Muscle layer of colon (tissue), 2 donors: ENCODE measurements at regions not wholly inside any gene's neighbourhood (a gene's known extent, or its start where the extent isn't known, plus 50 kb on each side); places are given as distances from the start of the nearest gene placed in this dataset.
"Not testable (repeated sequence)": the region's sequence is repeated elsewhere in the genome, so short reads cannot be mapped to it uniquely, and the experiment has no call there.

Source experiments
- H3K27ac ChIP-seq: one replicate; pipeline ENCODE4 v1.7.0; 2013; ENCODE audit warnings: low read depth, mild to moderate bottlenecking, low read length, moderate library complexity
- H3K27me3 ChIP-seq, 2 donors: one replicate each; pipeline ENCODE4 v1.7.0; 2013; ENCODE audit warnings: low read length in 2 of 2, mild to moderate bottlenecking in 2 of 2; ENCODE audit not compliant: insufficient read depth in 2 of 2, control insufficient read depth in 1 of 2
- H3K36me3 ChIP-seq: one replicate; pipeline ENCODE4 v1.7.0; 2013; ENCODE audit warnings: mild to moderate bottlenecking, low read length; ENCODE audit not compliant: insufficient read depth
- H3K4me1 ChIP-seq: one replicate; pipeline ENCODE4 v1.7.0; 2013; ENCODE audit warnings: mild to moderate bottlenecking, low read length; ENCODE audit not compliant: insufficient read depth
- H3K4me3 ChIP-seq, 2 donors: one replicate each; pipeline ENCODE4 v1.7.0; 2013; ENCODE audit warnings: low read length in 2 of 2, low read depth in 1 of 2, mild to moderate bottlenecking in 1 of 2, moderate library complexity in 1 of 2
- H3K9ac ChIP-seq: one replicate; pipeline ENCODE4 v1.7.0; 2013; ENCODE audit warnings: low read length
- H3K9me3 ChIP-seq: one replicate; pipeline ENCODE4 v1.7.0; 2013; ENCODE audit warnings: mild to moderate bottlenecking, low read length
- donor health status: abdominal sarcoma.
- donor health status: Adenocarcinoma of cecum.

DNA sequence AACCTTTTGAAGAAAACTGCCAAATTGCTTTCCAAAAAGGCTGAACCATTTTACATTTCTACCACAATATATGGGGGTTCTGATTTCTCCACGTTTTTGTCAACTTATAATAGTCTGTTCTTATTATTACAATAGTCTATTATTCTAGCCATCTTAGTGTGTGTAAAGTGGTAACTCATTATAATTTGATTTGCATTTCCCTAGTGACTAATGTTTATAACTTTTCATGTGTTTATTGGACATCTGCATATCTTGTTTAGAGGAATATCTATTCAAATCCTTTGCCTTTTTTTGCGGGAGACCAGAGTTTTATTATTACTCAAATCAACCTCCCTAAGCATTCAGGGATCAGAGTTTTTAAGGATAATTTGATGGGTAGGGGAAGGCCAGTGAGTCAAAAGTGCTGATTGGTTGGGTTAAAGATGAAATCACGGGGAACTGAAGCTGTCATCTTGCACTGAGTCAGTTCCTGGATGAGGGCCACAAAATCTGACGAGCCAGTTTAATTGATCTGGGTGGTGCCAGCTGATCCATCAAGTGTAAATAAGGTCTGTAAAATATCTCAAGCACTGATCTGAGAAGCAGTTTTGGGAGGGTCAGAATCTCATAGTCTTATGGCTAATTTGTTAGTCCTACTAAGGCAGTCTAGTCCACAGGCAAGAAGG lies 303.4 kb upstream of the NCKAP5 start:
- Histone ChIP-seq H3K4me3 (no peak overlapping the region), H3K9me3 (no peaks in the 10 kb centered on the region), H3K27ac (no peak overlapping the region), H3K9ac (no peak overlapping the region), H3K27me3 (no peaks in the 10 kb centered on the region), H3K36me3 (no peaks in the 10 kb centered on the region), H3K4me1 (no peaks in the 10 kb centered on the region)

- Histone ChIP-seq H3K4me1 (no peaks in the 10 kb centered on the region), H3K4me3 (no peak overlapping the region), H3K27me3 (no peaks in the 10 kb centered on the region), H3K27ac (no peak overlapping the region), H3K9ac (no peak overlapping the region), H3K36me3 (no peaks in the 10 kb centered on the region), H3K9me3 (no peaks in the 10 kb centered on the region)
Measured at GRCh38 chr2:133878326-133878725, 310.1 kb upstream of the NCKAP5 start.

DNA sequence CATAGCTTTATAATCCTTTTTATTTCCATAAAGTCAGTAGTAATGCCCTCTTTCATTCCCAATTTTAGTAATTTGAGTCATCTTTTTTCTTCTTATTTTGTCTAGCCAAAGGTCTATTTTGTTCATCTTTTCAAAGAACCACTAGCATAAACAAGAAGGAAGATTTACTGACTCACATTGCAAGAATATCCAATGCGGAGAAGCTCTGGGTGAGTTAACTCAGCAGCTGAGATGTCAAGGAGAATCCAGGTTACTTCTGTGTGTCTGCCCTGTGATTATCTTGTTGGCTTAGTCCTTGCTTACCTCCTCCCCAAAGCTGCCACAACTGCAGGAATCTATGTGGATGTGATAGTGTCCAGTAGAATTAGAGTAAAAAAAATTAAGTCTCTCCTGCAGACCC lies 311.4 kb upstream of the NCKAP5 start:
- no peak overlapping the region for H3K9ac ChIP-seq
- H3K27ac ChIP-seq = no peak overlapping the region
- H3K36me3 ChIP-seq = no peaks in the 10 kb centered on the region
- no peaks in the 10 kb centered on the region for H3K9me3 ChIP-seq
- H3K4me3 ChIP-seq = no peak overlapping the region
- no peaks in the 10 kb centered on the region for H3K27me3 ChIP-seq
- H3K4me1 ChIP-seq = no peaks in the 10 kb centered on the region

- H3K4me1 ChIP-seq, H3K9ac ChIP-seq, H3K36me3 ChIP-seq, H3K27me3 ChIP-seq, H3K27ac ChIP-seq, H3K9me3 ChIP-seq, H3K4me3 ChIP-seq: not testable (repeated sequence)
Measured at GRCh38 chr2:133882159-133882558, 313.9 kb upstream of the NCKAP5 start.

- Histone ChIP-seq H3K9me3 (no peaks in the 10 kb centered on the region), H3K4me1 (peaks cover 4% of the 10 kb centered on the region), H3K27ac (no peak overlapping the region), H3K4me3 (no peak overlapping the region), H3K36me3 (no peaks in the 10 kb centered on the region), H3K27me3 (no peaks in the 10 kb centered on the region), H3K9ac (no peak overlapping the region)
Measured at GRCh38 chr2:133884739-133885381, 316.6 kb upstream of the NCKAP5 start.

- H3K27ac ChIP-seq = no peak overlapping the region
- H3K36me3 ChIP-seq = no peaks in the 10 kb centered on the region
- H3K9ac ChIP-seq = no peak overlapping the region
- no peaks in the 10 kb centered on the region for H3K27me3 ChIP-seq
- peaks cover 4% of the 10 kb centered on the region for H3K4me1 ChIP-seq
- no peaks in the 10 kb centered on the region for H3K9me3 ChIP-seq
- no peak overlapping the region for H3K4me3 ChIP-seq
Measured at GRCh38 chr2:133885847-133886246, 317.6 kb upstream of the NCKAP5 start.

DNA sequence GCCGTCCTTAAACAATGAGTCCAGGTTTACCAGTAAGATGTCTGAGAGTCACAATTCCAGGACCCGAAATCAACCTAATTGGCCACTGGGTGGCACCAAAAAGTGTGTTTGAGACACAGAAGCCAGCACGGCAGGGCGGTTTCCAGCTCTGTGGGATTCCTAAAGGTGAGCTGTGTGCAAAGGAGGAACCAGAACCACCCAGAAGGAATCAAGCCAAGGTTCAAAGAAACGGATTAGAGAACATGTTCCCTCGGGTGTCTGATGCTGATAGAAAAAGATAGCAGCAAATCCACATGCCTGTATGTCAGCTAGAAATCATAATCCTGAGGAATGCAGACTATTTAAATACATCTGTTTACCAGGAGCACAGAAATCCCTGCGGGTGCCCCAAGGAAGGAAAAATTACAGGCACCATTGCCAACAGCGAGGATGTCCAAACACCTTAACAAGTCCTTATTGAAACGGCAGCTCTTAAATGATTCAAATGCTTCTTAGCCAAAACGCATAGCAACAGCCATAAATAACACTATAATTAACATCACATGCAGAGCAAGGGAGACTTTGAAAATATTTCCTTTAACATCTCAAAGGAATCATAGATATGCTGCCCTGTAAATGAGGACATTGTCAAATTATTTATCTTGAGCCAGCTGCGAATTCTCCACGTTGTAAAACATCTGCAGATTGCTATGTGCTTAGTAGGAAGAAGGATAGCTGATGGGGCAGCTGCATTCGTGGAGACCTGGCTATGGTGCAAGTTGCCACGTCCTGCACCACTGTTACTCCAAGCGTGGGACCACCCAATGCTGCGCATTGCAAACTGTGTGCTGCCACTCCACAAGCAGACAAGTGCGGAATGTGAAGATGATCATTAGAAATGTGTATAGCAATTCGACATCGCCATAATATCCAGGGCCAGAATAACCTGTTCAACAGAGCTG lies 318.7 kb upstream of the NCKAP5 start:
- Histone ChIP-seq H3K9me3 (no peaks in the 10 kb centered on the region), H3K27me3 (no peaks in the 10 kb centered on the region), H3K4me1 (peaks cover 4% of the 10 kb centered on the region), H3K27ac (no peak overlapping the region), H3K36me3 (no peaks in the 10 kb centered on the region), H3K9ac (no peak overlapping the region), H3K4me3 (no peak overlapping the region)

DNA sequence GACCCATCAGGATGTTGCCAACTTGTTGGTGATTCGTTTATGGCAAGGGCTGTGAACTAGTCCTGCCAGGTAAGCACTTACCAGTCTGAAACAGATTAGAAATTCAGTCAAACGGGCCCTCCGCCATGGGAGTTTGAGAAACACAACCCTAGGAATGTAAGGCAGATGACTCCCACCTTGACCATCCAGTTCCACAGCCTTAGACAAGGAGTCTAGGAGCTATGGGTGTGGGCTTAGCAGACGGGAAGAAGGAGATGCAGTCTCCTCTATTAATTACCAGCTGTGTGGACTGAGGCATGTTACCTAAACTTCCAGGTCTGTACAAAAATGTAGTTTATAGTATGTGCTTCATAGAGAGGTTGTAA lies 319.4 kb upstream of the NCKAP5 start:
- Histone ChIP-seq H3K4me3 (no peak overlapping the region), H3K4me1 (peaks cover 4% of the 10 kb centered on the region), H3K27me3 (no peaks in the 10 kb centered on the region), H3K27ac (no peak overlapping the region), H3K9ac (no peak overlapping the region), H3K9me3 (no peaks in the 10 kb centered on the region), H3K36me3 (no peaks in the 10 kb centered on the region)

- Histone ChIP-seq H3K9ac (no peak overlapping the region), H3K4me3 (no peak overlapping the region), H3K27me3 (no peaks in the 10 kb centered on the region), H3K9me3 (no peaks in the 10 kb centered on the region), H3K27ac (no peak overlapping the region), H3K36me3 (no peaks in the 10 kb centered on the region), H3K4me1 (peaks cover 4% of the 10 kb centered on the region)
Measured at GRCh38 chr2:133888107-133888506, 319.8 kb upstream of the NCKAP5 start.

- H3K9ac ChIP-seq = no peak overlapping the region
- peaks cover 4% of the 10 kb centered on the region for H3K4me1 ChIP-seq
- no peak overlapping the region for H3K4me3 ChIP-seq
- no peaks in the 10 kb centered on the region for H3K36me3 ChIP-seq
- H3K27me3 ChIP-seq = no peaks in the 10 kb centered on the region
- H3K9me3 ChIP-seq = no peaks in the 10 kb centered on the region
- H3K27ac ChIP-seq = no peak overlapping the region
Measured at GRCh38 chr2:133888621-133889219, 320.5 kb upstream of the NCKAP5 start.

- H3K4me1 ChIP-seq = no peaks in the 10 kb centered on the region
- no peaks in the 10 kb centered on the region for H3K9me3 ChIP-seq
- no peaks in the 10 kb centered on the region for H3K36me3 ChIP-seq
- H3K4me3 ChIP-seq = no peak overlapping the region
- H3K27ac ChIP-seq = no peak overlapping the region
- no peaks in the 10 kb centered on the region for H3K27me3 ChIP-seq
- H3K9ac ChIP-seq = no peak overlapping the region
Measured at GRCh38 chr2:133892352-133892913, 324.2 kb upstream of the NCKAP5 start.
